HEK293 (cell line): ENCODE measurements at regions not wholly inside any gene's neighbourhood (a gene's known extent, or its start where the extent isn't known, plus 50 kb on each side); places are given as distances from the start of the nearest gene placed in this dataset.

ENCODE experiments used
- CTCF ChIP-seq: fragments of 450-650 bp; formaldehyde crosslinking; IDR thresholded peaks from 2 replicates; pipeline ENCODE4 v1.5.1; 2016; ENCODE audit warnings: missing biosample characterization, missing genetic modification characterization
- KLF8 ChIP-seq: fragments of 450-650 bp; formaldehyde crosslinking; IDR thresholded peaks from 2 replicates; pipeline ENCODE4 v1.5.1; 2016; ENCODE audit warnings: missing biosample characterization, missing genetic modification characterization
- RBAK ChIP-seq: fragments of 450-650 bp; formaldehyde crosslinking; IDR thresholded peaks from 2 replicates; pipeline ENCODE4 v1.5.1; 2016; ENCODE audit warnings: missing biosample characterization, missing genetic modification characterization
- SP2 ChIP-seq: fragments of 450-650 bp; formaldehyde crosslinking; IDR thresholded peaks from 2 replicates; pipeline ENCODE4 v1.5.1; 2016; ENCODE audit warnings: missing biosample characterization, missing genetic modification characterization
- ZNF24 ChIP-seq: fragments of 450-650 bp; formaldehyde crosslinking; IDR thresholded peaks from 2 replicates; pipeline ENCODE4 v1.5.1; 2016; ENCODE audit warnings: missing biosample characterization, missing genetic modification characterization
- ZNF366 ChIP-seq: fragments of 450-650 bp; formaldehyde crosslinking; conservative IDR thresholded peaks from 2 replicates; pipeline ENCODE4 v1.5.1; 2016; ENCODE audit warnings: missing biosample characterization, missing genetic modification characterization
- ZNF548 ChIP-seq: fragments of 450-650 bp; formaldehyde crosslinking; IDR thresholded peaks from 2 replicates; pipeline ENCODE4 v1.5.1; 2016; ENCODE audit warnings: missing biosample characterization, missing genetic modification characterization
- ZNF777 ChIP-seq: fragments of 450-650 bp; formaldehyde crosslinking; IDR thresholded peaks from 2 replicates; pipeline ENCODE4 v1.5.1; 2017; ENCODE audit warnings: missing biosample characterization, missing genetic modification characterization, borderline replicate concordance
- ZNF830 ChIP-seq: fragments of 450-650 bp; IDR thresholded peaks from 2 replicates; pipeline ENCODE4 v1.5.0; 2018; ENCODE audit warnings: missing biosample characterization, missing genetic modification characterization, low read depth, mild to moderate bottlenecking, moderate library complexity
- TF ChIP-seq, protein P1 (sequence below): fragments of 450-650 bp; formaldehyde crosslinking; IDR thresholded peaks from 2 replicates; pipeline ENCODE4 v1.5.1; 2016; ENCODE audit warnings: missing biosample characterization, missing genetic modification characterization
- TF ChIP-seq, protein P2 (sequence below): fragments of 450-650 bp; formaldehyde crosslinking; IDR thresholded peaks from 2 replicates; pipeline ENCODE4 v1.5.1; 2016; ENCODE audit warnings: missing biosample characterization, missing genetic modification characterization
- TF ChIP-seq, protein P3 (sequence below): fragments of 450-650 bp; formaldehyde crosslinking; IDR thresholded peaks from 2 replicates; pipeline ENCODE4 v1.5.1; 2016; ENCODE audit warnings: missing biosample characterization, missing genetic modification characterization

GRCh38 chr3:182704926-182705325 is 88.4 kb upstream of the ATP11B start:
- TF ChIP-seq, protein P1, sequence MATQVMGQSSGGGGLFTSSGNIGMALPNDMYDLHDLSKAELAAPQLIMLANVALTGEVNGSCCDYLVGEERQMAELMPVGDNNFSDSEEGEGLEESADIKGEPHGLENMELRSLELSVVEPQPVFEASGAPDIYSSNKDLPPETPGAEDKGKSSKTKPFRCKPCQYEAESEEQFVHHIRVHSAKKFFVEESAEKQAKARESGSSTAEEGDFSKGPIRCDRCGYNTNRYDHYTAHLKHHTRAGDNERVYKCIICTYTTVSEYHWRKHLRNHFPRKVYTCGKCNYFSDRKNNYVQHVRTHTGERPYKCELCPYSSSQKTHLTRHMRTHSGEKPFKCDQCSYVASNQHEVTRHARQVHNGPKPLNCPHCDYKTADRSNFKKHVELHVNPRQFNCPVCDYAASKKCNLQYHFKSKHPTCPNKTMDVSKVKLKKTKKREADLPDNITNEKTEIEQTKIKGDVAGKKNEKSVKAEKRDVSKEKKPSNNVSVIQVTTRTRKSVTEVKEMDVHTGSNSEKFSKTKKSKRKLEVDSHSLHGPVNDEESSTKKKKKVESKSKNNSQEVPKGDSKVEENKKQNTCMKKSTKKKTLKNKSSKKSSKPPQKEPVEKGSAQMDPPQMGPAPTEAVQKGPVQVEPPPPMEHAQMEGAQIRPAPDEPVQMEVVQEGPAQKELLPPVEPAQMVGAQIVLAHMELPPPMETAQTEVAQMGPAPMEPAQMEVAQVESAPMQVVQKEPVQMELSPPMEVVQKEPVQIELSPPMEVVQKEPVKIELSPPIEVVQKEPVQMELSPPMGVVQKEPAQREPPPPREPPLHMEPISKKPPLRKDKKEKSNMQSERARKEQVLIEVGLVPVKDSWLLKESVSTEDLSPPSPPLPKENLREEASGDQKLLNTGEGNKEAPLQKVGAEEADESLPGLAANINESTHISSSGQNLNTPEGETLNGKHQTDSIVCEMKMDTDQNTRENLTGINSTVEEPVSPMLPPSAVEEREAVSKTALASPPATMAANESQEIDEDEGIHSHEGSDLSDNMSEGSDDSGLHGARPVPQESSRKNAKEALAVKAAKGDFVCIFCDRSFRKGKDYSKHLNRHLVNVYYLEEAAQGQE, result no peak
- TF ChIP-seq, protein P2, sequence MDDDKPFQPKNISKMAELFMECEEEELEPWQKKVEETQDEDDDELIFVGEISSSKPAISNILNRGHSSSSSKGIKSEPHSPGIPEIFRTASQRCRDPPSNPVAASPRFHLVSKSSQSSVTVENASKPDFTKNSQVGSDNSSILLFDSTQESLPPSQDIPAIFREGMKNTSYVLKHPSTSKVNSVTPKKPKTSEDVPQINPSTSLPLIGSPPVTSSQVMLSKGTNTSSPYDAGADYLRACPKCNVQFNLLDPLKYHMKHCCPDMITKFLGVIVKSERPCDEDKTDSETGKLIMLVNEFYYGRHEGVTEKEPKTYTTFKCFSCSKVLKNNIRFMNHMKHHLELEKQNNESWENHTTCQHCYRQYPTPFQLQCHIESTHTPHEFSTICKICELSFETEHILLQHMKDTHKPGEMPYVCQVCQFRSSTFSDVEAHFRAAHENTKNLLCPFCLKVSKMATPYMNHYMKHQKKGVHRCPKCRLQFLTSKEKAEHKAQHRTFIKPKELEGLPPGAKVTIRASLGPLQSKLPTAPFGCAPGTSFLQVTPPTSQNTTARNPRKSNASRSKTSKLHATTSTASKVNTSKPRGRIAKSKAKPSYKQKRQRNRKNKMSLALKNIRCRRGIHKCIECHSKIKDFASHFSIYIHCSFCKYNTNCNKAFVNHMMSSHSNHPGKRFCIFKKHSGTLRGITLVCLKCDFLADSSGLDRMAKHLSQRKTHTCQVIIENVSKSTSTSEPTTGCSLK (tag by site-specific recombination), result no peak
- TF ChIP-seq KLF8 (tag by site-specific recombination) (no peak), ZNF548 (no peak), ZNF24 (tag by site-specific recombination) (no peak), CTCF (tag by site-specific recombination) (no peak), ZNF777 (tag by site-specific recombination) (no peak), ZNF366 (tag by site-specific recombination) (no peak), ZNF830 (no peak), SP2 (tag by site-specific recombination) (no peak), RBAK (no peak)
- TF ChIP-seq, protein P3, sequence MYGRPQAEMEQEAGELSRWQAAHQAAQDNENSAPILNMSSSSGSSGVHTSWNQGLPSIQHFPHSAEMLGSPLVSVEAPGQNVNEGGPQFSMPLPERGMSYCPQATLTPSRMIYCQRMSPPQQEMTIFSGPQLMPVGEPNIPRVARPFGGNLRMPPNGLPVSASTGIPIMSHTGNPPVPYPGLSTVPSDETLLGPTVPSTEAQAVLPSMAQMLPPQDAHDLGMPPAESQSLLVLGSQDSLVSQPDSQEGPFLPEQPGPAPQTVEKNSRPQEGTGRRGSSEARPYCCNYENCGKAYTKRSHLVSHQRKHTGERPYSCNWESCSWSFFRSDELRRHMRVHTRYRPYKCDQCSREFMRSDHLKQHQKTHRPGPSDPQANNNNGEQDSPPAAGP (tag by site-specific recombination), result no peak
